ENCODE measurements at regions not wholly inside any gene's neighbourhood (a gene's known extent, or its start where the extent isn't known, plus 50 kb on each side); places are given as distances from the start of the nearest gene placed in this dataset.

DNA sequence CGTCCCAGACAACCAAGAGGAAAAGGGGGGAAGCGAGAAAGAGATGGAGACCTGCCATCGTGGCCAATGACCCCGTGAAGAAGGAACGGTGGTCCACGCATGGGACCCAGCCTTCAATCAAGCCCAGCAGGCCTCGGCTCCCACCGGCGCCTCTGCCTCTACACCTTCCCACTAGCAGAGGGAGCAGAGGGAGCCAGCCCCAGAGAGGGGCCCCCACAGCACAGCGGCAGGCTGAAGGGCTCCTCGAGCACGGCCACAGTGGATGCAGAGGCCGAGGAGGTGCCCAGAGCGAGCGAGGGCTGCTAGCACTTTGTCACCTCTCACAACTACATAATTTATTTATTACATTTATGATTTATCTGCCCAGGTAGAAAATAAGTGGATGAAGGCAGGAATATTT, 68.4 kb upstream of the TOPAZ1 start:
- H3K4me1 Mint-ChIP-seq (ENCODE audit: low read depth), result no peaks in the 10 kb centered on the region
- DNase-seq (no peak), ATAC-seq (no peak)
- no peaks in the 10 kb centered on the region for H3K36me3 Mint-ChIP-seq (ENCODE audit: insufficient read depth)
- H3K4me3 Mint-ChIP-seq, result no peak overlapping the region
- H3K9me3 Mint-ChIP-seq, result no peaks in the 10 kb centered on the region
- peaks cover 18% of the 10 kb centered on the region for H3K27me3 Mint-ChIP-seq (ENCODE audit: low read depth)

DNA sequence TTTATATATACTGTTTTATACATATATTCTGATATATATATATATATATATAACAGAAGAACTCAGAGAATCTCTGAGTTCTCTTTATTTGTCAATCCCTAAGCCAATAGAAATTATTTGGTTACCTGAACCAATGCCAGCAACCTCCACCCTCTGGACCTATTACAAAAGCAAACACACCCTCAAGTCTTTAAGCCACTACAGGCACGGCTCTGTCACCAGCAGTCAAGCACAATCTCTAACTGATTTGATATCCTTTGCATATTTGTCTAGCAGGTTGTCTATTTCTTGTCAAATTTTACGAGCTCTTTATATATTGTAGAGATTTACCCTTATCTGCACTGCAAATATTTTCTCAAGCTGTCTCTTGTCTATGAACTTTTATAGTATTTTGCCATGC, 66.6 kb upstream of the TOPAZ1 start:
- H3K36me3 Mint-ChIP-seq (ENCODE audit: insufficient read depth), result no peaks in the 10 kb centered on the region
- H3K4me3 Mint-ChIP-seq, result no peak overlapping the region
- ATAC-seq (no peak), DNase-seq (no peak)
- no peaks in the 10 kb centered on the region for H3K9me3 Mint-ChIP-seq
- H3K27me3 Mint-ChIP-seq (ENCODE audit: low read depth), result peaks cover 15% of the 10 kb centered on the region
- no peaks in the 10 kb centered on the region for H3K4me1 Mint-ChIP-seq (ENCODE audit: low read depth)

DNA sequence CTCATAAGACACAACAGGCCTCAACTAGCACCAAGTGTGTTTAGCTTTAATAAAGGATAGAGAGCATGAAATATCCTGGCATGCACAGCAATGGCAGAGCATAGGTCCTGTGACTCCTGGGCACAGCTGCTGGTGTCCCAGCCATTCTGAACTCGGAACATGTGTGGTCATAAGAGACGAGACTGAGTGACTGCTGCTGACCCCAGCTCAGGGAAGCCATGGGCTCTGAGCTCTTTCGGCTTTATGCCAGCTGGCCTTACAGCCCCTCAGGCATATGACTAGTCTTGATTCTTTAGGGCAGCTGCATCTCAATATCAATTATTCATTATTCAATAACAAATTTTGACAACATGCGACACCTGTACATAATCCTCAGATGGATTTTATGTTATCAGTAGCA, 62.4 kb upstream of the TOPAZ1 start:
- ATAC-seq (no peak), DNase-seq (no peak)
- no peaks in the 10 kb centered on the region for H3K36me3 Mint-ChIP-seq (ENCODE audit: insufficient read depth)
- no peaks in the 10 kb centered on the region for H3K4me1 Mint-ChIP-seq (ENCODE audit: low read depth)
- H3K9me3 Mint-ChIP-seq, result no peaks in the 10 kb centered on the region
- no peak overlapping the region for H3K4me3 Mint-ChIP-seq
- peaks cover 23% of the 10 kb centered on the region for H3K27me3 Mint-ChIP-seq (ENCODE audit: low read depth)

DNA sequence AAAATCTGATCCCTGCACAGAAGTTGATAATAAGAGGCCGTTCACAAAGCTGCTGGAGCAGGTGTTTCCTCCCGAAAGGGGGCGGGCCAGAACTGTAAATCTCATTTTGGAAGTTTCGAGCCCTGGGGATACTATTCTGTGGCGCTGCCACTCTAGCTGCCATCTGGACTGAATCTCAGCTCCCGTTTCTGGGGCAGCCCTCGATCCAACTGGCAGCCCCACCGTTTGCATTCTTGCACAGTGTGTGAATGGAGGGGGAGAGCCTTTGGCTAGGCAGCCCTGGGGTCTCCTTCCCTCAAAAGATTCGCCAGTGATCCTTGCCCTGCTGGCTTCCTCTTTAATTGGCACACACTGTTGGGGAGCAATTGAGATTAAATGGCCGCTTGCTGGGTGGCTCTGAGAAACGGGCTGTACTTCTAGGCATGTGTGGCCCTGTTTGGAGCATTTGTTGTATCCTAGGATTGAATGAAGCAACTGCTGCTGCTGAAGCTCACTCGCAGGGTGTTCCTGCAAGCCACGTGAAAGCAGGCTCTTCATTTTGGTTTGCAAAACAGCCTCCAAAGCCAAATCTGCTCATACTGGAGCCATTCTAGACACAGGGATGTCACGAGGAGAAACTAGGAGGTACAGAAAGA, 57.2 kb upstream of the TOPAZ1 start:
- ATAC-seq, result no peak
- no peak overlapping the region for H3K4me3 Mint-ChIP-seq
- no peaks in the 10 kb centered on the region for H3K9me3 Mint-ChIP-seq
- peaks cover 29% of the 10 kb centered on the region for H3K27me3 Mint-ChIP-seq (ENCODE audit: low read depth)
- H3K4me1 Mint-ChIP-seq (ENCODE audit: low read depth), result no peaks in the 10 kb centered on the region
- no peaks in the 10 kb centered on the region for H3K36me3 Mint-ChIP-seq (ENCODE audit: insufficient read depth)
- DNase-seq, result no peak

DNA sequence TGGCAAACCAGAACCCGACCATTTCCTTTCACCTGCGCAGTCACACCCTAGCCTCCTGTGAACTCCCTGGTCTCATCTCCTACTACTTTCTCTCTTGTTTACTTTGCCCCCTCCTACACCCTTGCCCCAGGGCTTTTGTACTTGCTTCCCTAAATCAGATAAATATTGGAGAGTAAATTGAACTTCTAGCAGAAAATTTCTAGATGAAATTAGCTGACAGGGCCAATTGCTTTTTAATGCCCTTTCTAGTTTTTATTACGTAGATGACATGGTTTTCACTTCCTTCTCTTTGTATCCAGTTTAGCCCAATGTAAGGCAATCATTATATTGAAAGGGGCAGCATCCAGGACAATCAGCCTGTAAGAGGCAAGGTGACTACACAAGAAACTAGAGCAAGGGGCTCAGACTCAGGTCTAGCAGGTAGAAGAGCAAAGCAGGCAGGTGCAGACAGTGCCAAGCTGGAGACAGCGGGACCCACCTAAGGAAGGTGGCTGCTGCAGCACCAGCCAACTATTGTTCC, 56.2 kb upstream of the TOPAZ1 start:
- no peaks in the 10 kb centered on the region for H3K4me1 Mint-ChIP-seq (ENCODE audit: low read depth)
- no peaks in the 10 kb centered on the region for H3K9me3 Mint-ChIP-seq
- DNase-seq (no peak), ATAC-seq (no peak)
- no peaks in the 10 kb centered on the region for H3K36me3 Mint-ChIP-seq (ENCODE audit: insufficient read depth)
- no peak overlapping the region for H3K4me3 Mint-ChIP-seq
- H3K27me3 Mint-ChIP-seq (ENCODE audit: low read depth), result peaks cover 26% of the 10 kb centered on the region

DNA sequence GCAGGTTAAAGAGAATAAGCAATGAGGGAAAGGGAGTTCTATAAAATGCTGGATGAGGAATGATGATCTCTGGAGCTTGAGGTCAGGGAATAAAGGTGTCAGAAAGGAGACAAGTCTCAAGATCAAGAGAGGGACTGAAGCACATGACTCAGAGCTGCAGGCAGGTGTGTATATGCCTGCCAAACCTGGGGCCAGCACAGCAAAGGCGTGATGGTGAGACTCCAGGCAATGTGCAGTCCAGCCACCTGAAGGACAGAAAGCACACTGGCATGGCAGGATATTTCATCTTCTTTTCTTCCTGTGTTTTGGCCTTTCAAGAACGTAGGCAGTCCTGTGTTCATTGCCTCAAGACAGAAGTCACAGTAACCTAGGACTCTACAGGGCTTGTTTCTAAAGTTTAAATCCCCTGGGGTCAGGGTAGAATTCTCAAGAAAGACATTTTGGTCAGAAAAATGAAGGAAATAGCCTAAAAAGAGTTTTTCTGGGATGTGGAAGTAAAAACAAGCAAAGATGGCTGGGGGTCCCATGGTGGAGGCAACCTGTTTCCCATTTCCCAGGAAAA, 55.5 kb upstream of the TOPAZ1 start:
- Mint-ChIP-seq H3K27me3 (ENCODE audit: low read depth) (peaks cover 23% of the 10 kb centered on the region), H3K4me1 (ENCODE audit: low read depth) (no peaks in the 10 kb centered on the region), H3K36me3 (ENCODE audit: insufficient read depth) (no peaks in the 10 kb centered on the region), H3K9me3 (no peaks in the 10 kb centered on the region), H3K4me3 (no peak overlapping the region)
- no peak for DNase-seq
- ATAC-seq, result no peak

DNA sequence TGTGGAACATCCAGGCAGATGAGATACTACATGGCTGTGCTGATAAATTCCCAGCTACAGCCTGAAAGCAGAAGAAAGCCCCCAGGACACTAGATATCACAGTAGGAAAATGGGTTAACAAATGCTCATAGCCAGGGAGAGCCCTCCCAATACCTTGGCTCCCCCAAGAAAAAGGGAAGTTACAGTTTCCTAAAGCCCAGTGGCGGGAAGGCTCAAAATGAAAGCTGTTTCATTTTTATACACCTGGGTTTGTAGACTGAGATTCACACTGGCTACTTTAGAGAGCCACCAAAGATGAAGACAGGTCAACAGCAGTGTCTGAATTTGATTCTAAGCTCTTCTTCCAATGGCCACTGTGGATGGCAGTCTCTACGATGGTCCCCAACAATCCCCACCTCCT, 55.0 kb upstream of the TOPAZ1 start:
- DNase-seq (no peak), ATAC-seq (no peak)
- H3K9me3 Mint-ChIP-seq, result no peaks in the 10 kb centered on the region
- peaks cover 23% of the 10 kb centered on the region for H3K27me3 Mint-ChIP-seq (ENCODE audit: low read depth)
- no peaks in the 10 kb centered on the region for H3K36me3 Mint-ChIP-seq (ENCODE audit: insufficient read depth)
- no peaks in the 10 kb centered on the region for H3K4me1 Mint-ChIP-seq (ENCODE audit: low read depth)
- H3K4me3 Mint-ChIP-seq, result no peak overlapping the region

Data from activated T-cell treated with anti-CD3 and anti-CD28 coated beads, Interleukin-2, amount 50 U/mL, for 4 hours (primary cell).